Astrocyte of the cerebellum (primary cell): ENCODE measurements at regions not wholly inside any gene's neighbourhood (a gene's known extent, or its start where the extent isn't known, plus 50 kb on each side); places are given as distances from the start of the nearest gene placed in this dataset.
"Not testable (repeated sequence)": the region's sequence is repeated elsewhere in the genome, so short reads cannot be mapped to it uniquely, and the experiment has no call there.

ENCODE experiments used
- DNase-seq: peaks from one replicate; pipeline ENCODE4 v3.0.0-alpha.2; 2011; ENCODE audit warnings: low read depth
- H3K4me3 ChIP-seq: 2 replicates; pipeline ENCODE4 v1.5.1; 2011; ENCODE audit warnings: mild to moderate bottlenecking, low read depth, low read length, moderate library complexity
- in situ Hi-C: cut with HindIII; loops from 2 replicates; pipeline ENCODE4 v1.10.0; 2017; ENCODE audit warnings: low sequenced_read_pairs
- TF ChIP-seq, protein P1 (sequence below): IDR thresholded peaks from 2 replicates; pipeline ENCODE4 v1.5.1; 2012; ENCODE audit warnings: low read length, low read depth, moderate library complexity, mild to moderate bottlenecking; ENCODE audit errors: missing control alignments

GRCh38 chr5:25970906-25971489 lies 1067.4 kb downstream of the CDH9 start:
- TF ChIP-seq, protein P1, sequence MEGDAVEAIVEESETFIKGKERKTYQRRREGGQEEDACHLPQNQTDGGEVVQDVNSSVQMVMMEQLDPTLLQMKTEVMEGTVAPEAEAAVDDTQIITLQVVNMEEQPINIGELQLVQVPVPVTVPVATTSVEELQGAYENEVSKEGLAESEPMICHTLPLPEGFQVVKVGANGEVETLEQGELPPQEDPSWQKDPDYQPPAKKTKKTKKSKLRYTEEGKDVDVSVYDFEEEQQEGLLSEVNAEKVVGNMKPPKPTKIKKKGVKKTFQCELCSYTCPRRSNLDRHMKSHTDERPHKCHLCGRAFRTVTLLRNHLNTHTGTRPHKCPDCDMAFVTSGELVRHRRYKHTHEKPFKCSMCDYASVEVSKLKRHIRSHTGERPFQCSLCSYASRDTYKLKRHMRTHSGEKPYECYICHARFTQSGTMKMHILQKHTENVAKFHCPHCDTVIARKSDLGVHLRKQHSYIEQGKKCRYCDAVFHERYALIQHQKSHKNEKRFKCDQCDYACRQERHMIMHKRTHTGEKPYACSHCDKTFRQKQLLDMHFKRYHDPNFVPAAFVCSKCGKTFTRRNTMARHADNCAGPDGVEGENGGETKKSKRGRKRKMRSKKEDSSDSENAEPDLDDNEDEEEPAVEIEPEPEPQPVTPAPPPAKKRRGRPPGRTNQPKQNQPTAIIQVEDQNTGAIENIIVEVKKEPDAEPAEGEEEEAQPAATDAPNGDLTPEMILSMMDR = no peak
- no peak for DNase-seq
- no peak overlapping the region for H3K4me3 ChIP-seq
- in situ Hi-C loops = no loop called here

DNA sequence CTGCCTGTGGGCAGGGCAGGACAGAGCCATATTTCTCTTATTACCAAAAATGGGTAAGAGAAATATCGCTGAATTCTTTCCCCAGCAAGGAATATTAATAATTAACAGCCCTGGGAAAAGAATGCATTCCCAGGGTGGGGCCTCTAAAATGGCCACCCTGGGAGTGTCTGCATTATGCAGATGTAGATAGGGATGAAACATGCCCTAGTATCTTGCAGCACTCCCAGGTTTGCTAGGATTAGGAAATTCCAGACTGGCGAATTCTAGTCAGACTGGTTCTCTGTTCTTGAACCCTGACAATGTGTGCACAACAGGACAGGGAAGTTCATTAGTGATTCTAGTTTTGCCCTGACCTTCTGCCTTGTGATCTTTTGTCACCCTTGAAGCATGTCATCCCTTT lies 1069.3 kb downstream of the CDH9 start:
- DNase-seq, in situ Hi-C loops, H3K4me3 ChIP-seq: not testable (repeated sequence)

- no peak for DNase-seq
- in situ Hi-C loops = no loop called here
- TF ChIP-seq, protein P1 = no peak
These were observed 1074.4 kb downstream of the CDH9 start for GRCh38 chr5:25964009-25964372.

GRCh38 chr5:25963251-25964008 lies 1075.0 kb downstream of the CDH9 start:
- TF ChIP-seq, protein P1 = no peak
- in situ Hi-C loops = no loop called here
- H3K4me3 ChIP-seq = no peak overlapping the region
- DNase-seq = no peak

More at GRCh38 chr5:25964009-25964372, 1074.4 kb downstream of the CDH9 start:
- H3K4me3 ChIP-seq = no peak overlapping the region

DNA sequence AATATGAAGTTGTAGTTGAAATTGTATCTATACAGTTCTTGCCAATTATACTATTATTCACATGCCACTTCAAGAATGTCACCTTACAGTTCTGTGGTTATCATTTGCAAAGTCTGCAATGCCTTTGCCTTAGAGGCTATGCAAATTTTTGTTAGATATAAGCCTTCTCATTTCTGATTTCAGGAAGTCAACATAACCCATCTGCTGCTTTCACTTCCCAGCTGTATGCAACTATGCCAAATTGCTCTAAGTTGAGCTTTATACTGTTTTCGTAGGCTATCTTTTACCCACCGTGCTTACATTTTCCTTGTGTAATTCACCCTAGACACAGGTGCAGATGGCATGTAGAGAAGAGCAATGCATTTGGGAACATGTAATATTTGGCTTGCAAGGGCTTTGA lies 1083.0 kb downstream of the CDH9 start:
- no peak overlapping the region for H3K4me3 ChIP-seq
- TF ChIP-seq, protein P1 = no peak
- in situ Hi-C loops = no loop called here
- no peak for DNase-seq

GRCh38 chr5:25950681-25951080 lies 1087.7 kb downstream of the CDH9 start:
- TF ChIP-seq, protein P1 = no peak
- no peak overlapping the region for H3K4me3 ChIP-seq
- in situ Hi-C loops = no loop called here
- DNase-seq = no peak

- DNase-seq = no peak
- in situ Hi-C loops = no loop called here
- TF ChIP-seq, protein P1 = no peak
- H3K4me3 ChIP-seq = no peak overlapping the region
These were observed 1090.1 kb downstream of the CDH9 start for GRCh38 chr5:25948278-25948677.
